HepG2 (cell line): ENCODE measurements at regions not wholly inside any gene's neighbourhood (a gene's known extent, or its start where the extent isn't known, plus 50 kb on each side); places are given as distances from the start of the nearest gene placed in this dataset.

Experiments used
- ATM ChIP-seq: fragments of 450-650 bp; IDR thresholded peaks from 2 replicates; pipeline ENCODE4 v1.7.1; 2017; ENCODE audit warnings: mild to moderate bottlenecking, borderline replicate concordance
- HMG20B ChIP-seq: conservative IDR thresholded peaks from 2 replicates; pipeline ENCODE4 v1.6.1; 2016; ENCODE audit warnings: missing genetic modification reagents, missing compliant biosample characterization
- SP5 ChIP-seq: IDR thresholded peaks from 2 replicates; pipeline ENCODE4 v1.6.1; 2016; ENCODE audit warnings: low read depth, borderline replicate concordance
- ZBTB21 ChIP-seq: sonication (generic); formaldehyde crosslinking; IDR thresholded peaks from 2 replicates; pipeline ENCODE4 v1.4.0; 2020; ENCODE audit warnings: missing genetic modification reagents
- ZFP62 ChIP-seq: sonication (generic); formaldehyde crosslinking; IDR thresholded peaks from 2 replicates; pipeline ENCODE4 v1.4.0; 2020; ENCODE audit warnings: missing genetic modification reagents
- ZNF468 ChIP-seq: sonication (generic); formaldehyde crosslinking; IDR thresholded peaks from 2 replicates; pipeline ENCODE4 v1.8.0; 2022; ENCODE audit warnings: mild to moderate bottlenecking, moderate library complexity, missing genetic modification reagents
- ZNF552 ChIP-seq: sonication (generic); formaldehyde crosslinking; IDR thresholded peaks from 2 replicates; pipeline ENCODE4 v1.9.0; 2022; ENCODE audit warnings: missing genetic modification reagents, mild to moderate bottlenecking, borderline replicate concordance
- TF ChIP-seq, protein P1 (sequence below), 2 experiments: fragments of 450-650 bp in 1 of 2; sonication (generic) in 1 of 2; formaldehyde crosslinking in 1 of 2; IDR thresholded peaks; 2 replicates each; pipeline versions ENCODE4 v1.6.1 to v1.8.0; 2016 to 2022; ENCODE audit warnings: antibody characterized with exemption in 1 of 2, mild to moderate bottlenecking in 1 of 2, missing genetic modification reagents in 1 of 2
- TF ChIP-seq, protein P2 (sequence below): sonication (generic); formaldehyde crosslinking; IDR thresholded peaks from 2 replicates; pipeline ENCODE4 v1.4.0; 2020; ENCODE audit warnings: mild to moderate bottlenecking, missing genetic modification reagents, borderline replicate concordance
- TF ChIP-seq, protein P3 (sequence below), 2 experiments: sonication (generic) in 1 of 2; formaldehyde crosslinking in 1 of 2; IDR thresholded peaks; 2 replicates each; pipeline versions ENCODE4 v1.4.0 to v1.6.1; 2016 to 2020; ENCODE audit warnings: borderline replicate concordance in 1 of 2, low read depth in 1 of 2, mild to moderate bottlenecking in 1 of 2, missing genetic modification reagents in 1 of 2

DNA sequence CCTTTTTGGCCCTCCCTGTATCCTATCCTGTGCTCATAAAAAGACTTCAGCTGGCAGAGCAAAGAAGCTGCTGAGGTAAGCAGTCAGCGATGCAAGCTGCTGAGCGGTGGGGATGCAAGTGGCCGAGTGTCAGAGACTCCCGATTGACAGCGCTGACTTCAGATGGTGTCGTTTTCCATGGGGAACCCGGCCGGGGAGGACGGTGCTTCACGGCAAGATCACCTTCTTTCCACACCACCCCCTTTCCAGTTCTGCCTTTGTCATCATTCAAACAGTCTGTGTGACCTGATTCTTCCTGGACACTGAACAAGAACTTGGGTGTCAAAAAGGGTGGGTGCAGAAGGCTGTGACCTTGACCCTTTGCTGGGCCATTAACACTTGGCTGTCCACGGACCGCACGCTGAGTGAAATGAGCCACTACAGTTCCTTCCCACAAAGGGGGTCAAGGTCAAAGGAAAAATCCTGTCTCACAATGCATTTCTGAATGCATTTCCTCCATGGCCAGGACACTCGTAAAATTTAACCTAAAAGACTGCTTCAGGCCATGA, 52.9 kb upstream of the UNC93A start (continued):
- TF ChIP-seq, protein P1, sequence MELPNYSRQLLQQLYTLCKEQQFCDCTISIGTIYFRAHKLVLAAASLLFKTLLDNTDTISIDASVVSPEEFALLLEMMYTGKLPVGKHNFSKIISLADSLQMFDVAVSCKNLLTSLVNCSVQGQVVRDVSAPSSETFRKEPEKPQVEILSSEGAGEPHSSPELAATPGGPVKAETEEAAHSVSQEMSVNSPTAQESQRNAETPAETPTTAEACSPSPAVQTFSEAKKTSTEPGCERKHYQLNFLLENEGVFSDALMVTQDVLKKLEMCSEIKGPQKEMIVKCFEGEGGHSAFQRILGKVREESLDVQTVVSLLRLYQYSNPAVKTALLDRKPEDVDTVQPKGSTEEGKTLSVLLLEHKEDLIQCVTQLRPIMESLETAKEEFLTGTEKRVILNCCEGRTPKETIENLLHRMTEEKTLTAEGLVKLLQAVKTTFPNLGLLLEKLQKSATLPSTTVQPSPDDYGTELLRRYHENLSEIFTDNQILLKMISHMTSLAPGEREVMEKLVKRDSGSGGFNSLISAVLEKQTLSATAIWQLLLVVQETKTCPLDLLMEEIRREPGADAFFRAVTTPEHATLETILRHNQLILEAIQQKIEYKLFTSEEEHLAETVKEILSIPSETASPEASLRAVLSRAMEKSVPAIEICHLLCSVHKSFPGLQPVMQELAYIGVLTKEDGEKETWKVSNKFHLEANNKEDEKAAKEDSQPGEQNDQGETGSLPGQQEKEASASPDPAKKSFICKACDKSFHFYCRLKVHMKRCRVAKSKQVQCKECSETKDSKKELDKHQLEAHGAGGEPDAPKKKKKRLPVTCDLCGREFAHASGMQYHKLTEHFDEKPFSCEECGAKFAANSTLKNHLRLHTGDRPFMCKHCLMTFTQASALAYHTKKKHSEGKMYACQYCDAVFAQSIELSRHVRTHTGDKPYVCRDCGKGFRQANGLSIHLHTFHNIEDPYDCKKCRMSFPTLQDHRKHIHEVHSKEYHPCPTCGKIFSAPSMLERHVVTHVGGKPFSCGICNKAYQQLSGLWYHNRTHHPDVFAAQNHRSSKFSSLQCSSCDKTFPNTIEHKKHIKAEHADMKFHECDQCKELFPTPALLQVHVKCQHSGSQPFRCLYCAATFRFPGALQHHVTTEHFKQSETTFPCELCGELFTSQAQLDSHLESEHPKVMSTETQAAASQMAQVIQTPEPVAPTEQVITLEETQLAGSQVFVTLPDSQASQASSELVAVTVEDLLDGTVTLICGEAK (IDR thresholded peaks at IDR 0.05) = no peak
- TF ChIP-seq, protein P1 (CRISPR knock-in tag; IDR thresholded peaks at IDR 0.05) = 0 out of 2 replicates have a peak, but pooled peaks have one; percentile 26
- TF ChIP-seq SP5 (CRISPR knock-in tag) (peak; percentile 67), HMG20B (CRISPR knock-in tag) (no peak), ZNF552 (CRISPR knock-in tag) (no peak), ZBTB21 (no peak; the same call in none of the 2 replicates), ATM (no peak), ZNF468 (CRISPR knock-in tag) (no peak), ZFP62 (CRISPR knock-in tag) (no peak)
- TF ChIP-seq, protein P2, sequence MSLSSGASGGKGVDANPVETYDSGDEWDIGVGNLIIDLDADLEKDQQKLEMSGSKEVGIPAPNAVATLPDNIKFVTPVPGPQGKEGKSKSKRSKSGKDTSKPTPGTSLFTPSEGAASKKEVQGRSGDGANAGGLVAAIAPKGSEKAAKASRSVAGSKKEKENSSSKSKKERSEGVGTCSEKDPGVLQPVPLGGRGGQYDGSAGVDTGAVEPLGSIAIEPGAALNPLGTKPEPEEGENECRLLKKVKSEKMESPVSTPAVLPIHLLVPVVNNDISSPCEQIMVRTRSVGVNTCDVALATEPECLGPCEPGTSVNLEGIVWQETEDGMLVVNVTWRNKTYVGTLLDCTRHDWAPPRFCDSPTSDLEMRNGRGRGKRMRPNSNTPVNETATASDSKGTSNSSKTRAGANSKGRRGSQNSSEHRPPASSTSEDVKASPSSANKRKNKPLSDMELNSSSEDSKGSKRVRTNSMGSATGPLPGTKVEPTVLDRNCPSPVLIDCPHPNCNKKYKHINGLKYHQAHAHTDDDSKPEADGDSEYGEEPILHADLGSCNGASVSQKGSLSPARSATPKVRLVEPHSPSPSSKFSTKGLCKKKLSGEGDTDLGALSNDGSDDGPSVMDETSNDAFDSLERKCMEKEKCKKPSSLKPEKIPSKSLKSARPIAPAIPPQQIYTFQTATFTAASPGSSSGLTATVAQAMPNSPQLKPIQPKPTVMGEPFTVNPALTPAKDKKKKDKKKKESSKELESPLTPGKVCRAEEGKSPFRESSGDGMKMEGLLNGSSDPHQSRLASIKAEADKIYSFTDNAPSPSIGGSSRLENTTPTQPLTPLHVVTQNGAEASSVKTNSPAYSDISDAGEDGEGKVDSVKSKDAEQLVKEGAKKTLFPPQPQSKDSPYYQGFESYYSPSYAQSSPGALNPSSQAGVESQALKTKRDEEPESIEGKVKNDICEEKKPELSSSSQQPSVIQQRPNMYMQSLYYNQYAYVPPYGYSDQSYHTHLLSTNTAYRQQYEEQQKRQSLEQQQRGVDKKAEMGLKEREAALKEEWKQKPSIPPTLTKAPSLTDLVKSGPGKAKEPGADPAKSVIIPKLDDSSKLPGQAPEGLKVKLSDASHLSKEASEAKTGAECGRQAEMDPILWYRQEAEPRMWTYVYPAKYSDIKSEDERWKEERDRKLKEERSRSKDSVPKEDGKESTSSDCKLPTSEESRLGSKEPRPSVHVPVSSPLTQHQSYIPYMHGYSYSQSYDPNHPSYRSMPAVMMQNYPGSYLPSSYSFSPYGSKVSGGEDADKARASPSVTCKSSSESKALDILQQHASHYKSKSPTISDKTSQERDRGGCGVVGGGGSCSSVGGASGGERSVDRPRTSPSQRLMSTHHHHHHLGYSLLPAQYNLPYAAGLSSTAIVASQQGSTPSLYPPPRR (CRISPR knock-in tag) = peak; percentile 81; the same call in 1 of the 2 replicates
- TF ChIP-seq, protein P3, sequence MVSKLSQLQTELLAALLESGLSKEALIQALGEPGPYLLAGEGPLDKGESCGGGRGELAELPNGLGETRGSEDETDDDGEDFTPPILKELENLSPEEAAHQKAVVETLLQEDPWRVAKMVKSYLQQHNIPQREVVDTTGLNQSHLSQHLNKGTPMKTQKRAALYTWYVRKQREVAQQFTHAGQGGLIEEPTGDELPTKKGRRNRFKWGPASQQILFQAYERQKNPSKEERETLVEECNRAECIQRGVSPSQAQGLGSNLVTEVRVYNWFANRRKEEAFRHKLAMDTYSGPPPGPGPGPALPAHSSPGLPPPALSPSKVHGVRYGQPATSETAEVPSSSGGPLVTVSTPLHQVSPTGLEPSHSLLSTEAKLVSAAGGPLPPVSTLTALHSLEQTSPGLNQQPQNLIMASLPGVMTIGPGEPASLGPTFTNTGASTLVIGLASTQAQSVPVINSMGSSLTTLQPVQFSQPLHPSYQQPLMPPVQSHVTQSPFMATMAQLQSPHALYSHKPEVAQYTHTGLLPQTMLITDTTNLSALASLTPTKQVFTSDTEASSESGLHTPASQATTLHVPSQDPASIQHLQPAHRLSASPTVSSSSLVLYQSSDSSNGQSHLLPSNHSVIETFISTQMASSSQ (IDR thresholded peaks at IDR 0.05; ENCODE audit: low read depth) = no peak
- TF ChIP-seq, protein P3 (CRISPR knock-in tag; IDR thresholded peaks at IDR 0.05; ENCODE audit: borderline replicate concordance) = no peak
